Panc1 (cell line): ENCODE measurements at regions not wholly inside any gene's neighbourhood (a gene's known extent, or its start where the extent isn't known, plus 50 kb on each side); places are given as distances from the start of the nearest gene placed in this dataset.

Source experiments
- ATAC-seq: fragments of 200-7000 bp; cut with Tn5 transposase; 2 replicates; pipeline ENCODE4 v1.9.1; 2020; ENCODE audit warnings: mild to moderate bottlenecking, moderate library complexity
- BruUV-seq: library from RNA; stranded (reverse); fragments of 400-500 nt; replicated peaks from 2 replicates; lab custom pipeline; 2021; lab: Mats Ljungman, UMichigan
- CTCF ChIA-PET: fragments of 300-600 bp; sonication (Branson Sonifier 250); formaldehyde crosslinking; loops from one replicate; lab custom pipeline; 2022; ENCODE audit warnings: antibody characterized with exemption; lab: Charles Lee
- POLR2A ChIA-PET: fragments of 300-600 bp; sonication (Branson Sonifier 250); formaldehyde crosslinking; loops from one replicate; lab custom pipeline; 2022; ENCODE audit warnings: antibody characterized with exemption; lab: Charles Lee
- DNase-seq: peaks from one replicate; pipeline ENCODE4 v3.0.0-alpha.2; 2010; ENCODE audit warnings: low read depth, low spot score
- H3K27ac ChIP-seq: 2 replicates; pipeline ENCODE4 v1.5.1; 2011; ENCODE audit warnings: mild to moderate bottlenecking, low read length, inconsistent platforms
- H3K27me3 ChIP-seq: fragments of 200-500 bp; sonication (Bioruptor generic); 2 replicates; pipeline ENCODE4 v1.6.0; 2014; ENCODE audit warnings: low read length, inconsistent platforms; ENCODE audit not compliant: control insufficient read depth, insufficient read depth
- H3K36me3 ChIP-seq: fragments of 200-500 bp; sonication (Bioruptor generic); 2 replicates; pipeline ENCODE4 v1.5.1; 2014; ENCODE audit warnings: inconsistent platforms, mild to moderate bottlenecking, low read length, moderate library complexity; ENCODE audit not compliant: control insufficient read depth, insufficient read depth
- H3K4me1 ChIP-seq: 2 replicates; pipeline ENCODE4 v1.5.1; 2011; ENCODE audit warnings: inconsistent platforms, mild to moderate bottlenecking, low read length, moderate library complexity; ENCODE audit not compliant: control insufficient read depth, insufficient read depth
- H3K4me3 ChIP-seq, 2 experiments: 2 replicates each; pipeline ENCODE4 v1.5.1; 2011 to 2012; ENCODE audit warnings: low read depth in 2 of 2, low read length in 2 of 2, mild to moderate bottlenecking in 2 of 2, inconsistent platforms in 1 of 2, moderate library complexity in 1 of 2
- H3K9me3 ChIP-seq: fragments of 200-500 bp; sonication (Bioruptor generic); 2 replicates; pipeline ENCODE4 v1.5.1; 2014; ENCODE audit warnings: low read depth, mild to moderate bottlenecking, inconsistent platforms, low read length, moderate library complexity; ENCODE audit not compliant: control insufficient read depth, insufficient read depth
- POLR2AphosphoS5 ChIP-seq: IDR thresholded peaks from 2 replicates; pipeline ENCODE4 v1.6.1; 2012; ENCODE audit warnings: mild to moderate bottlenecking, low read depth, low read length, moderate library complexity
- SIN3A ChIP-seq: IDR thresholded peaks from 2 replicates; pipeline ENCODE4 v1.6.1; 2012; ENCODE audit warnings: low read depth, mild to moderate bottlenecking, low read length, moderate library complexity, borderline replicate concordance; ENCODE audit not compliant: insufficient read depth
- TCF7L2 ChIP-seq: IDR thresholded peaks from 2 replicates; pipeline ENCODE4 v1.6.1; 2011; ENCODE audit warnings: mild to moderate bottlenecking, low read depth, low read length, inconsistent platforms
- in situ Hi-C: cut with HindIII; loops from 2 replicates; pipeline ENCODE4 v1.10.0; 2016; ENCODE audit warnings: low sequenced_read_pairs, low pct_unique_long_range_greater_than_20kb
- intact Hi-C: fragments of 100-400 bp; cut with micrococcal nuclease; formaldehyde crosslinking; loops from one replicate; pipeline ENCODE4 v1.10.0; 2022; ENCODE audit not compliant: unreplicated experiment
- TF ChIP-seq, protein P1 (sequence below): fragments of 450-650 bp; IDR thresholded peaks from 2 replicates; pipeline ENCODE4 v1.5.1; 2017; ENCODE audit warnings: mild to moderate bottlenecking
- TF ChIP-seq, protein P2 (sequence below), 2 experiments: IDR thresholded peaks; 2 replicates each; pipeline ENCODE4 v1.6.1; 2011 to 2012; ENCODE audit warnings: low read depth in 2 of 2, control low read depth in 1 of 2, low read length in 1 of 2, mild to moderate bottlenecking in 1 of 2, moderate library complexity in 1 of 2; ENCODE audit not compliant: insufficient read depth in 1 of 2

DNA sequence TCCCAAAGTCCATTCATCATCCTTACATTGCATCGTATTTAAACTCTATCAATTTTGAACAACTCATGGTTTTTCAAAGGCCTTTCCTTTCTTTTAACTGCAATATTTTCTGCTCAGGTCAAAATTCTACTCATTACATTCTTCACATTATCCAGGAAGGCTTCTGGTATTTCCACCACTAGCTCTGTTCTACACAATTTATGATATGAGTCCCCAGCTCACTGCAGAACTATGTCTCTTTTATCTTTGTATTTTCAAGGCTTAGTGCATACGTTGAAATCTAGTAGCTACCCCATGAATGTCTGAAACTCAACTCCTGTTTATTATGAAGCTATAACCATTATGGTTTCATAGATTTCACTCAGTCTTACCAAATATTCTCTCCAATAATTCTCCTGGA is 282.9 kb downstream of the DUSP6 start:
- ChIA-PET POLR2A (no interaction called here), CTCF (no interaction called here)
- in situ Hi-C loops (no loop called here), intact Hi-C loops (no loop called here)
- Histone ChIP-seq H3K4me1 (no peaks in the 10 kb centered on the region), H3K27me3 (no peaks in the 10 kb centered on the region; the same call in 1 of the 2 replicates), H3K36me3 (no peaks in the 10 kb centered on the region), H3K27ac (no peak overlapping the region), H3K4me3 (no peak overlapping the region), H3K9me3 (no peaks in the 10 kb centered on the region)
- no peak for DNase-seq
- no peak for ATAC-seq
- no TSS peak for BruUV-seq
- TF ChIP-seq, protein P1, sequence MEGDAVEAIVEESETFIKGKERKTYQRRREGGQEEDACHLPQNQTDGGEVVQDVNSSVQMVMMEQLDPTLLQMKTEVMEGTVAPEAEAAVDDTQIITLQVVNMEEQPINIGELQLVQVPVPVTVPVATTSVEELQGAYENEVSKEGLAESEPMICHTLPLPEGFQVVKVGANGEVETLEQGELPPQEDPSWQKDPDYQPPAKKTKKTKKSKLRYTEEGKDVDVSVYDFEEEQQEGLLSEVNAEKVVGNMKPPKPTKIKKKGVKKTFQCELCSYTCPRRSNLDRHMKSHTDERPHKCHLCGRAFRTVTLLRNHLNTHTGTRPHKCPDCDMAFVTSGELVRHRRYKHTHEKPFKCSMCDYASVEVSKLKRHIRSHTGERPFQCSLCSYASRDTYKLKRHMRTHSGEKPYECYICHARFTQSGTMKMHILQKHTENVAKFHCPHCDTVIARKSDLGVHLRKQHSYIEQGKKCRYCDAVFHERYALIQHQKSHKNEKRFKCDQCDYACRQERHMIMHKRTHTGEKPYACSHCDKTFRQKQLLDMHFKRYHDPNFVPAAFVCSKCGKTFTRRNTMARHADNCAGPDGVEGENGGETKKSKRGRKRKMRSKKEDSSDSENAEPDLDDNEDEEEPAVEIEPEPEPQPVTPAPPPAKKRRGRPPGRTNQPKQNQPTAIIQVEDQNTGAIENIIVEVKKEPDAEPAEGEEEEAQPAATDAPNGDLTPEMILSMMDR, result no peak
- TF ChIP-seq POLR2AphosphoS5 (no peak), SIN3A (no peak), TCF7L2 (no peak)
- TF ChIP-seq, protein P2, sequence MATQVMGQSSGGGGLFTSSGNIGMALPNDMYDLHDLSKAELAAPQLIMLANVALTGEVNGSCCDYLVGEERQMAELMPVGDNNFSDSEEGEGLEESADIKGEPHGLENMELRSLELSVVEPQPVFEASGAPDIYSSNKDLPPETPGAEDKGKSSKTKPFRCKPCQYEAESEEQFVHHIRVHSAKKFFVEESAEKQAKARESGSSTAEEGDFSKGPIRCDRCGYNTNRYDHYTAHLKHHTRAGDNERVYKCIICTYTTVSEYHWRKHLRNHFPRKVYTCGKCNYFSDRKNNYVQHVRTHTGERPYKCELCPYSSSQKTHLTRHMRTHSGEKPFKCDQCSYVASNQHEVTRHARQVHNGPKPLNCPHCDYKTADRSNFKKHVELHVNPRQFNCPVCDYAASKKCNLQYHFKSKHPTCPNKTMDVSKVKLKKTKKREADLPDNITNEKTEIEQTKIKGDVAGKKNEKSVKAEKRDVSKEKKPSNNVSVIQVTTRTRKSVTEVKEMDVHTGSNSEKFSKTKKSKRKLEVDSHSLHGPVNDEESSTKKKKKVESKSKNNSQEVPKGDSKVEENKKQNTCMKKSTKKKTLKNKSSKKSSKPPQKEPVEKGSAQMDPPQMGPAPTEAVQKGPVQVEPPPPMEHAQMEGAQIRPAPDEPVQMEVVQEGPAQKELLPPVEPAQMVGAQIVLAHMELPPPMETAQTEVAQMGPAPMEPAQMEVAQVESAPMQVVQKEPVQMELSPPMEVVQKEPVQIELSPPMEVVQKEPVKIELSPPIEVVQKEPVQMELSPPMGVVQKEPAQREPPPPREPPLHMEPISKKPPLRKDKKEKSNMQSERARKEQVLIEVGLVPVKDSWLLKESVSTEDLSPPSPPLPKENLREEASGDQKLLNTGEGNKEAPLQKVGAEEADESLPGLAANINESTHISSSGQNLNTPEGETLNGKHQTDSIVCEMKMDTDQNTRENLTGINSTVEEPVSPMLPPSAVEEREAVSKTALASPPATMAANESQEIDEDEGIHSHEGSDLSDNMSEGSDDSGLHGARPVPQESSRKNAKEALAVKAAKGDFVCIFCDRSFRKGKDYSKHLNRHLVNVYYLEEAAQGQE (IDR thresholded peaks at IDR 0.05; ENCODE audit: insufficient read depth in 1 of 2, low read depth in 2 of 2, low read length in 1 of 2), result no peak

DNA sequence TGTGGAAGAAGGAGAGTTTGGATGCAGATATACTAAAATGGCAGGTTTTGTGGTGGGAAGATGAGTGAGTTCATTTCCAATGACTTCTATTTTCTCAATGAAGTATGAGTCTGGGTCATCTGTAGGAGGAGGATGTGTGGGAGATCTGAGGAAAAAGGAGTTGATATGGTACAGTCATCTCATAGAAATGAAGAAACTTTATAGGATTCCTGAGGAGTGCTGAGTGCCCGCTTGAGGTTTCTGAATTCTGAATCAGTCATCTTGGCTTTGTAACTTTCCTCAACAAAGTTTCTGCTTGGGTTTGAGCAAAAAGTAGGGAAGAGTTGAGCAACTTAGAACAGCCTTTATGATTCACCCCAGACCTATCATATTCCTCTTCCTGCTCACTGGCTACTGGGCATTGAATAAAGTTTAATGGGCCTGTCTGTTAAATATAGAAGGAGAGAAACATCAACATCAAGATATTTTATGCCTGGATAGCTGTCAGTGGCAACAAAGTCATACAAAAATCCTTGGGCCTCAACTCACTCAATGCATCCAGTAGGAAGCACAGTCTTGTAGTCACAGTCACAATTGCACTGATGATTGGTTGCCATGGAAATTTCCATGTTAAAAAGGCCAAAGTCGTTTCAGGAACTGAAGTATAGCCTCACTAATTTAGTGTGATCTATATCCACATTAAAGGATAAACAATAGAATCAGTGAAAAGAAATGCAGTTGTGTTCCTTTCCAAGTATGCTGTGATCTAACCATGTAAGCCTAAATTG is 284.7 kb downstream of the DUSP6 start:
- in situ Hi-C loops, result no loop called here

More for the DNA sequence above, 284.7 kb downstream of the DUSP6 start:
- ChIA-PET POLR2A (no interaction called here), CTCF (no interaction called here)
- Histone ChIP-seq H3K9me3 (no peaks in the 10 kb centered on the region), H3K27me3 (no peaks in the 10 kb centered on the region), H3K4me3 (no peak overlapping the region), H3K36me3 (no peaks in the 10 kb centered on the region), H3K27ac (no peak overlapping the region), H3K4me1 (no peaks in the 10 kb centered on the region)
- DNase-seq, result no peak
- TF ChIP-seq, protein P1, result no peak
- TF ChIP-seq POLR2AphosphoS5 (no peak), SIN3A (no peak), TCF7L2 (no peak)
- TF ChIP-seq, protein P2 (IDR thresholded peaks at IDR 0.05; ENCODE audit: insufficient read depth in 1 of 2, low read depth in 2 of 2, low read length in 1 of 2), result no peak
- no peak for ATAC-seq
- no TSS peak for BruUV-seq
- intact Hi-C loops, result no loop called here
